Memory B cell (primary cell): ENCODE measurements at regions not wholly inside any gene's neighbourhood (a gene's known extent, or its start where the extent isn't known, plus 50 kb on each side); places are given as distances from the start of the nearest gene placed in this dataset.
"Not testable (repeated sequence)": the region's sequence is repeated elsewhere in the genome, so short reads cannot be mapped to it uniquely, and the experiment has no call there.

ENCODE experiments used
- ATAC-seq: fragments of 150-1000 bp; cut with Tn5 transposase; 2 replicates; pipeline ENCODE4 v1.10.0; 2021; ENCODE audit warnings: low read depth, mild to moderate bottlenecking, moderate library complexity
- DNase-seq, 2 donors: peaks; one replicate each; pipeline ENCODE4 v3.0.0; 2022; ENCODE audit warnings: low spot score in 2 of 2
- H3K27ac Mint-ChIP-seq: one replicate; pipeline ENCODE4 v1.8.0; 2022; ENCODE audit warnings: mild to moderate bottlenecking, moderate library complexity, mixed read lengths
- H3K27me3 Mint-ChIP-seq: one replicate; pipeline ENCODE4 v1.8.0; 2022; ENCODE audit warnings: mixed read lengths
- H3K36me3 Mint-ChIP-seq: one replicate; pipeline ENCODE4 v1.8.0; 2022; ENCODE audit warnings: mild to moderate bottlenecking, mixed read lengths
- H3K4me1 Mint-ChIP-seq: one replicate; pipeline ENCODE4 v1.8.0; 2022; ENCODE audit warnings: mixed read lengths
- H3K4me3 Mint-ChIP-seq: one replicate; pipeline ENCODE4 v1.8.0; 2022; ENCODE audit warnings: mild to moderate bottlenecking, moderate library complexity, mixed read lengths
- H3K9me3 Mint-ChIP-seq: one replicate; pipeline ENCODE4 v1.8.0; 2022; ENCODE audit warnings: mixed read lengths

- Mint-ChIP-seq H3K27me3 (no peaks in the 10 kb centered on the region), H3K36me3 (no peaks in the 10 kb centered on the region), H3K4me3 (no peak overlapping the region), H3K27ac (no peak overlapping the region), H3K4me1 (no peaks in the 10 kb centered on the region), H3K9me3 (peaks cover 7% of the 10 kb centered on the region)
- DNase-seq (no peak), ATAC-seq (no peak)
Measured at GRCh38 chr6:102980951-102981350, 1587.4 kb downstream of the GRIK2 start.

- no peaks in the 10 kb centered on the region for H3K9me3 Mint-ChIP-seq
- no peaks in the 10 kb centered on the region for H3K27me3 Mint-ChIP-seq
- DNase-seq (no peak), ATAC-seq (no peak)
- no peaks in the 10 kb centered on the region for H3K36me3 Mint-ChIP-seq
- H3K4me3 Mint-ChIP-seq = no peak overlapping the region
- no peak overlapping the region for H3K27ac Mint-ChIP-seq
- no peaks in the 10 kb centered on the region for H3K4me1 Mint-ChIP-seq
Measured at GRCh38 chr6:102961902-102962301, 1568.4 kb downstream of the GRIK2 start.

- no peaks in the 10 kb centered on the region for H3K36me3 Mint-ChIP-seq
Measured at GRCh38 chr6:102950967-102951366, 1557.5 kb downstream of the GRIK2 start.

GRCh38 chr6:102944475-102944874 is 1551.0 kb downstream of the GRIK2 start:
- DNase-seq (no peak), ATAC-seq (no peak)
- H3K36me3 Mint-ChIP-seq = no peaks in the 10 kb centered on the region
- H3K4me3 Mint-ChIP-seq = no peak overlapping the region
- peaks cover 7% of the 10 kb centered on the region for H3K9me3 Mint-ChIP-seq
- H3K27me3 Mint-ChIP-seq = no peaks in the 10 kb centered on the region
- no peaks in the 10 kb centered on the region for H3K4me1 Mint-ChIP-seq
- no peak overlapping the region for H3K27ac Mint-ChIP-seq

More at GRCh38 chr6:102950967-102951366, 1557.5 kb downstream of the GRIK2 start:
- no peaks in the 10 kb centered on the region for H3K4me1 Mint-ChIP-seq
- H3K4me3 Mint-ChIP-seq = no peak overlapping the region
- ATAC-seq (no peak), DNase-seq (no peak)
- no peak overlapping the region for H3K27ac Mint-ChIP-seq
- peaks cover 6% of the 10 kb centered on the region for H3K9me3 Mint-ChIP-seq
- no peaks in the 10 kb centered on the region for H3K27me3 Mint-ChIP-seq

- Mint-ChIP-seq H3K9me3 (peaks cover 4% of the 10 kb centered on the region), H3K4me1 (no peaks in the 10 kb centered on the region), H3K4me3 (no peak overlapping the region), H3K27me3 (no peaks in the 10 kb centered on the region), H3K36me3 (no peaks in the 10 kb centered on the region), H3K27ac (no peak overlapping the region)
- DNase-seq (no peak), ATAC-seq (no peak)
Measured at GRCh38 chr6:102942206-102942605, 1548.7 kb downstream of the GRIK2 start.

- DNase-seq = no peak
- no peaks in the 10 kb centered on the region for H3K4me1 Mint-ChIP-seq
- H3K27ac Mint-ChIP-seq = no peak overlapping the region
- ATAC-seq = no peak
- no peaks in the 10 kb centered on the region for H3K36me3 Mint-ChIP-seq
- no peaks in the 10 kb centered on the region for H3K27me3 Mint-ChIP-seq
- H3K9me3 Mint-ChIP-seq = peaks cover 2% of the 10 kb centered on the region
- H3K4me3 Mint-ChIP-seq = no peak overlapping the region
Measured at GRCh38 chr6:102936959-102937358, 1543.5 kb downstream of the GRIK2 start.

GRCh38 chr6:102928109-102928508 is 1534.6 kb downstream of the GRIK2 start:
- DNase-seq = no peak
- Mint-ChIP-seq H3K4me3 (no peak overlapping the region), H3K36me3 (no peaks in the 10 kb centered on the region), H3K27me3 (no peaks in the 10 kb centered on the region), H3K4me1 (no peaks in the 10 kb centered on the region), H3K9me3 (no peaks in the 10 kb centered on the region), H3K27ac (no peak overlapping the region)
- no peak for ATAC-seq

GRCh38 chr6:102918161-102918560 is 1524.7 kb downstream of the GRIK2 start:
- ATAC-seq = no peak
- H3K9me3 Mint-ChIP-seq = peaks cover 10% of the 10 kb centered on the region
- no peaks in the 10 kb centered on the region for H3K4me1 Mint-ChIP-seq
- no peaks in the 10 kb centered on the region for H3K27me3 Mint-ChIP-seq
- H3K4me3 Mint-ChIP-seq = no peak overlapping the region
- DNase-seq = no peak
- H3K27ac Mint-ChIP-seq = no peak overlapping the region
- no peaks in the 10 kb centered on the region for H3K36me3 Mint-ChIP-seq

- DNase-seq (no peak), ATAC-seq (no peak)
- peaks cover 4% of the 10 kb centered on the region for H3K9me3 Mint-ChIP-seq
- no peaks in the 10 kb centered on the region for H3K27me3 Mint-ChIP-seq
- H3K4me3 Mint-ChIP-seq = no peak overlapping the region
- no peaks in the 10 kb centered on the region for H3K4me1 Mint-ChIP-seq
- no peaks in the 10 kb centered on the region for H3K36me3 Mint-ChIP-seq
- H3K27ac Mint-ChIP-seq = no peak overlapping the region
Measured at GRCh38 chr6:102911571-102911970, 1518.1 kb downstream of the GRIK2 start.

GRCh38 chr6:102910701-102911139 is 1517.2 kb downstream of the GRIK2 start:
- not testable (repeated sequence) for H3K36me3 Mint-ChIP-seq, H3K27me3 Mint-ChIP-seq

GRCh38 chr6:102907181-102907580 is 1513.7 kb downstream of the GRIK2 start:
- no peaks in the 10 kb centered on the region for H3K36me3 Mint-ChIP-seq
- no peaks in the 10 kb centered on the region for H3K4me1 Mint-ChIP-seq
- H3K4me3 Mint-ChIP-seq = no peak overlapping the region
- DNase-seq = no peak
- peaks cover 3% of the 10 kb centered on the region for H3K9me3 Mint-ChIP-seq
- H3K27me3 Mint-ChIP-seq = no peaks in the 10 kb centered on the region
- no peak for ATAC-seq
- H3K27ac Mint-ChIP-seq = no peak overlapping the region

More at GRCh38 chr6:102910701-102911139, 1517.2 kb downstream of the GRIK2 start:
- not testable (repeated sequence) for H3K4me3 Mint-ChIP-seq, H3K4me1 Mint-ChIP-seq, H3K9me3 Mint-ChIP-seq, ATAC-seq, H3K27ac Mint-ChIP-seq, DNase-seq

- DNase-seq = no peak
- Mint-ChIP-seq H3K36me3 (no peaks in the 10 kb centered on the region), H3K27me3 (no peaks in the 10 kb centered on the region), H3K4me3 (no peak overlapping the region), H3K4me1 (no peaks in the 10 kb centered on the region), H3K9me3 (peaks cover 10% of the 10 kb centered on the region), H3K27ac (no peak overlapping the region)
- ATAC-seq = no peak
Measured at GRCh38 chr6:102902471-102902870, 1509.0 kb downstream of the GRIK2 start.

- ATAC-seq (no peak), DNase-seq (no peak)
- no peaks in the 10 kb centered on the region for H3K36me3 Mint-ChIP-seq
- H3K27me3 Mint-ChIP-seq = no peaks in the 10 kb centered on the region
- H3K27ac Mint-ChIP-seq = no peak overlapping the region
- no peak overlapping the region for H3K4me3 Mint-ChIP-seq
- peaks cover 7% of the 10 kb centered on the region for H3K9me3 Mint-ChIP-seq
- no peaks in the 10 kb centered on the region for H3K4me1 Mint-ChIP-seq
Measured at GRCh38 chr6:102895683-102896082, 1502.2 kb downstream of the GRIK2 start.

- no peak for DNase-seq
- Mint-ChIP-seq H3K27ac (no peak overlapping the region), H3K4me3 (no peak overlapping the region), H3K27me3 (no peaks in the 10 kb centered on the region), H3K36me3 (no peaks in the 10 kb centered on the region), H3K4me1 (no peaks in the 10 kb centered on the region), H3K9me3 (no peaks in the 10 kb centered on the region)
- ATAC-seq = no peak
Measured at GRCh38 chr6:102885165-102885564, 1491.7 kb downstream of the GRIK2 start.

- ATAC-seq = no peak
- H3K27me3 Mint-ChIP-seq = no peaks in the 10 kb centered on the region
- no peak overlapping the region for H3K27ac Mint-ChIP-seq
- DNase-seq = no peak
- peaks cover 5% of the 10 kb centered on the region for H3K4me1 Mint-ChIP-seq
- H3K9me3 Mint-ChIP-seq = no peaks in the 10 kb centered on the region
- H3K36me3 Mint-ChIP-seq = no peaks in the 10 kb centered on the region
- H3K4me3 Mint-ChIP-seq = no peak overlapping the region
Measured at GRCh38 chr6:102853249-102853955, 1459.9 kb downstream of the GRIK2 start.
